HL-60 (cell line): ENCODE measurements at regions not wholly inside any gene's neighbourhood (a gene's known extent, or its start where the extent isn't known, plus 50 kb on each side); places are given as distances from the start of the nearest gene placed in this dataset.

Experiments
- GABPA ChIP-seq: IDR thresholded peaks from 2 replicates; pipeline ENCODE4 v1.6.1; 2012; ENCODE audit warnings: low read depth
- POLR2AphosphoS5 ChIP-seq: IDR thresholded peaks from 2 replicates; pipeline ENCODE4 v1.6.1; 2012; ENCODE audit warnings: low read depth
- TF ChIP-seq, protein P1 (sequence below): IDR thresholded peaks from one replicate; pipeline ENCODE4 v1.5.1; 2011; ENCODE audit warnings: low read length, control low read depth, inconsistent platforms; ENCODE audit not compliant: insufficient read depth
- TF ChIP-seq, protein P2 (sequence below): IDR thresholded peaks from 2 replicates; pipeline ENCODE4 v1.6.1; 2012; ENCODE audit warnings: low read depth; ENCODE audit not compliant: insufficient replicate concordance

DNA sequence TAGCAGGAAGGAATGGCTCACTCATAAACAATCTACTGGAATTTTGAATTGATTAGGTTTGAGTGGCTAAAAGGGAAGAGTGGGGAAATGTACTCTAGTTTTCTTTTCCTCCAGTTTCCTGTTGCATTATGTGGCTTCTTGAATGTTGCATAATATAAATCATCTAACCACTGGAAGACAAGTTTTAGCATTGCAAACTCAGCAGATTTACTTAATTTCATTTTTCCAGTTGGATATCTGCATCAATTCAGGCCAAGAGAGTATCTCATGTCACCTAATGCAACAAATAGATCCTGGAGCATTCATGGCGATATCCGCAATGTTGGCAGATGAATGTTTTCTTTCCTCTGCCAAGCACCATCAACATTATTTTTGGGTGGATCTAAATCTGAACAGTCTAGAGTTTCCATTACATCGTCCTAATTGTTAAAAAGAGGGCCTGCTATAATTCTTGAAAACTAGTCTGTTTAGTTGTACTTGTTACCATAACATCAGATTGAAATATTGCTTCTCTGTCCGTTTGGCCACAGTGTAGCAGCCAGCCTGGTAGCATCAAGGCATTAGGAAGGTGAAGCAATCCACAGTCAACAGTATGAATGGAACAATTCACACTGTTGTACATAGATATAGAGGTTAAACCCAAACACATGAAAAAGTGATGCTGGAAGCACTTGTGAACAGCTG, 544.2 kb downstream of the ETNK1 start:
- TF ChIP-seq GABPA, result no peak
- TF ChIP-seq, protein P1, sequence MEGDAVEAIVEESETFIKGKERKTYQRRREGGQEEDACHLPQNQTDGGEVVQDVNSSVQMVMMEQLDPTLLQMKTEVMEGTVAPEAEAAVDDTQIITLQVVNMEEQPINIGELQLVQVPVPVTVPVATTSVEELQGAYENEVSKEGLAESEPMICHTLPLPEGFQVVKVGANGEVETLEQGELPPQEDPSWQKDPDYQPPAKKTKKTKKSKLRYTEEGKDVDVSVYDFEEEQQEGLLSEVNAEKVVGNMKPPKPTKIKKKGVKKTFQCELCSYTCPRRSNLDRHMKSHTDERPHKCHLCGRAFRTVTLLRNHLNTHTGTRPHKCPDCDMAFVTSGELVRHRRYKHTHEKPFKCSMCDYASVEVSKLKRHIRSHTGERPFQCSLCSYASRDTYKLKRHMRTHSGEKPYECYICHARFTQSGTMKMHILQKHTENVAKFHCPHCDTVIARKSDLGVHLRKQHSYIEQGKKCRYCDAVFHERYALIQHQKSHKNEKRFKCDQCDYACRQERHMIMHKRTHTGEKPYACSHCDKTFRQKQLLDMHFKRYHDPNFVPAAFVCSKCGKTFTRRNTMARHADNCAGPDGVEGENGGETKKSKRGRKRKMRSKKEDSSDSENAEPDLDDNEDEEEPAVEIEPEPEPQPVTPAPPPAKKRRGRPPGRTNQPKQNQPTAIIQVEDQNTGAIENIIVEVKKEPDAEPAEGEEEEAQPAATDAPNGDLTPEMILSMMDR, result no peak
- TF ChIP-seq, protein P2, sequence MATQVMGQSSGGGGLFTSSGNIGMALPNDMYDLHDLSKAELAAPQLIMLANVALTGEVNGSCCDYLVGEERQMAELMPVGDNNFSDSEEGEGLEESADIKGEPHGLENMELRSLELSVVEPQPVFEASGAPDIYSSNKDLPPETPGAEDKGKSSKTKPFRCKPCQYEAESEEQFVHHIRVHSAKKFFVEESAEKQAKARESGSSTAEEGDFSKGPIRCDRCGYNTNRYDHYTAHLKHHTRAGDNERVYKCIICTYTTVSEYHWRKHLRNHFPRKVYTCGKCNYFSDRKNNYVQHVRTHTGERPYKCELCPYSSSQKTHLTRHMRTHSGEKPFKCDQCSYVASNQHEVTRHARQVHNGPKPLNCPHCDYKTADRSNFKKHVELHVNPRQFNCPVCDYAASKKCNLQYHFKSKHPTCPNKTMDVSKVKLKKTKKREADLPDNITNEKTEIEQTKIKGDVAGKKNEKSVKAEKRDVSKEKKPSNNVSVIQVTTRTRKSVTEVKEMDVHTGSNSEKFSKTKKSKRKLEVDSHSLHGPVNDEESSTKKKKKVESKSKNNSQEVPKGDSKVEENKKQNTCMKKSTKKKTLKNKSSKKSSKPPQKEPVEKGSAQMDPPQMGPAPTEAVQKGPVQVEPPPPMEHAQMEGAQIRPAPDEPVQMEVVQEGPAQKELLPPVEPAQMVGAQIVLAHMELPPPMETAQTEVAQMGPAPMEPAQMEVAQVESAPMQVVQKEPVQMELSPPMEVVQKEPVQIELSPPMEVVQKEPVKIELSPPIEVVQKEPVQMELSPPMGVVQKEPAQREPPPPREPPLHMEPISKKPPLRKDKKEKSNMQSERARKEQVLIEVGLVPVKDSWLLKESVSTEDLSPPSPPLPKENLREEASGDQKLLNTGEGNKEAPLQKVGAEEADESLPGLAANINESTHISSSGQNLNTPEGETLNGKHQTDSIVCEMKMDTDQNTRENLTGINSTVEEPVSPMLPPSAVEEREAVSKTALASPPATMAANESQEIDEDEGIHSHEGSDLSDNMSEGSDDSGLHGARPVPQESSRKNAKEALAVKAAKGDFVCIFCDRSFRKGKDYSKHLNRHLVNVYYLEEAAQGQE, result no peak
- no peak for TF ChIP-seq POLR2AphosphoS5
